ENCODE measurements at regions not wholly inside any gene's neighbourhood (a gene's known extent, or its start where the extent isn't known, plus 50 kb on each side); places are given as distances from the start of the nearest gene placed in this dataset.

DNA sequence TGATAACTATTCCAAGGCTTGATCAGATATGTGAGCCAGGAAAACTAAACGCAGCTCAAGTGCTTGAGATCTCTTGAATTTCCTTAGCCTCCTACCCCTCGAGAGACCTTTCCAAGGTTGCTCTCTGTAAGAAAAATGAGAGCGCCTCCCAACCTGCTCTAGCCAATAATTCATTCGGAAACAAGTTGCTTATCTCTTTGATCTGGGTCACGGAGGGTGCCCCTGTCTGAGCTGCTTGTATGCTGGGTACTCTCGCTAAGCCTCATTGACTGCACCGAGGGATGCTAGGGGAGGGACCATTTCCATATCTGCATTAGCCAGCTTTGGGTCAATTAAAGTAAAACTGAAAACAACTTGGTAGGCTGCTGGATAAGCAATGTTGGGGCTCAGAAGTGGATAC is 70.1 kb upstream of the SHISA6 start:
- Histone ChIP-seq H3K9me1 (replicated peaks; ENCODE audit: control insufficient read depth, extremely low read depth, insufficient read depth, low read length) (no peaks in the 10 kb centered on the region), H3K27me3 (ENCODE audit: control insufficient read depth in 2 of 2, insufficient read depth in 2 of 2, low read length in 2 of 2) (no peaks in the 10 kb centered on the region), H3K4me2 (ENCODE audit: insufficient read depth, low read length) (no peak overlapping the region), H3K79me2 (ENCODE audit: control insufficient read depth, insufficient read depth, low read length) (no peaks in the 10 kb centered on the region), H3K27ac (ENCODE audit: insufficient read depth, low read depth, low read length) (no peak overlapping the region), H3K36me3 (ENCODE audit: control insufficient read depth in 2 of 2, extremely low read depth in 1 of 2, insufficient read depth in 2 of 2, low read length in 2 of 2) (no peaks in the 10 kb centered on the region), H3K9ac (replicated peaks; ENCODE audit: extremely low read depth, insufficient read depth, low read length) (no peak overlapping the region), H4K20me1 (replicated peaks; ENCODE audit: control insufficient read depth, extremely low read depth, insufficient read depth, low read length) (no peaks in the 10 kb centered on the region), H3K4me3 (replicated peaks in 1 of 3; ENCODE audit: insufficient read depth in 1 of 3, low read depth in 1 of 3, low read length in 3 of 3) (no peak overlapping the region), H3K4me1 (ENCODE audit: control insufficient read depth, extremely low read depth, insufficient read depth, low read length) (no peaks in the 10 kb centered on the region), H3K9me3 (replicated peaks; ENCODE audit: control insufficient read depth, insufficient read depth, low read length) (peaks cover 2% of the 10 kb centered on the region), H2AFZ (ENCODE audit: low read depth, low read length) (no peak overlapping the region)
- DNase-seq (ENCODE audit: low read depth, low spot score) (no peak), FAIRE-seq (no peak)
- ChIA-PET POLR2A (no interaction called here), CTCF (no interaction called here)
- TF ChIP-seq MYC (IDR thresholded peaks at IDR 0.05; ENCODE audit: low read depth, low read length) (no peak), GATA2 (IDR thresholded peaks at IDR 0.05; ENCODE audit: insufficient read depth, insufficient read length, low read depth, low read length) (no peak), EZH2 (IDR thresholded peaks at IDR 0.05; ENCODE audit: borderline replicate concordance, low read depth, low read length, severe bottlenecking) (no peak), CTCF (IDR thresholded peaks at IDR 0.05; ENCODE audit: extremely low read depth in 1 of 2, insufficient read depth in 1 of 2, low read depth in 1 of 2, low read length in 2 of 2) (no peak), POLR2AphosphoS5 (IDR thresholded peaks at IDR 0.05; ENCODE audit: insufficient read depth, low read depth, low read length) (no peak), FOS (IDR thresholded peaks at IDR 0.05; ENCODE audit: borderline replicate concordance, insufficient read depth, low read length) (no peak), JUN (IDR thresholded peaks at IDR 0.05; ENCODE audit: borderline replicate concordance, insufficient read depth, insufficient read length, low read depth) (no peak), POLR2A (IDR thresholded peaks at IDR 0.05; ENCODE audit: low read depth, low read length) (no peak)
- TF ChIP-seq, protein P1, sequence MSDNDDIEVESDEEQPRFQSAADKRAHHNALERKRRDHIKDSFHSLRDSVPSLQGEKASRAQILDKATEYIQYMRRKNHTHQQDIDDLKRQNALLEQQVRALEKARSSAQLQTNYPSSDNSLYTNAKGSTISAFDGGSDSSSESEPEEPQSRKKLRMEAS (IDR thresholded peaks at IDR 0.05; ENCODE audit: insufficient read depth, insufficient read length), result no peak
- no TSS peak for BruUV-seq (replicated peaks)
- intact Hi-C loops (cut with micrococcal nuclease), result no loop called here
- dilution Hi-C loops (cut with MboI; ENCODE audit: extremely low pct_ligation_motif_present, low sequenced_read_pairs), result no loop called here
